Pons (tissue), 1 donor: ENCODE measurements at regions not wholly inside any gene's neighbourhood (a gene's known extent, or its start where the extent isn't known, plus 50 kb on each side); places are given as distances from the start of the nearest gene placed in this dataset.

Source experiments
- DNase-seq: peaks from one replicate; pipeline ENCODE4 v3.0.0-alpha.2; 2016; ENCODE audit warnings: low spot score

GRCh38 chr3:115525731-115526130 is 97.6 kb upstream of the GAP43 start:
- no peak for DNase-seq

- DNase-seq = no peak
These were observed 90.1 kb upstream of the GAP43 start for GRCh38 chr3:115533218-115533617.

GRCh38 chr3:115536171-115536570 is 87.1 kb upstream of the GAP43 start:
- DNase-seq = no peak

- DNase-seq = no peak
These were observed 85.6 kb upstream of the GAP43 start for GRCh38 chr3:115537669-115538068.

- no peak for DNase-seq
These were observed 76.1 kb upstream of the GAP43 start for GRCh38 chr3:115547207-115547606.

- DNase-seq = no peak
These were observed 74.7 kb upstream of the GAP43 start for GRCh38 chr3:115548611-115549010.

GRCh38 chr3:115549071-115549470 is 74.2 kb upstream of the GAP43 start:
- DNase-seq = no peak

GRCh38 chr3:115550285-115550761 is 73.0 kb upstream of the GAP43 start:
- peak; percentile 2 for DNase-seq

- no peak for DNase-seq
These were observed 72.3 kb upstream of the GAP43 start for GRCh38 chr3:115551016-115551415.

GRCh38 chr3:115552007-115552406 is 71.3 kb upstream of the GAP43 start:
- DNase-seq = no peak

GRCh38 chr3:115553796-115554486 is 69.4 kb upstream of the GAP43 start:
- no peak for DNase-seq

- DNase-seq = no peak
These were observed 68.9 kb upstream of the GAP43 start for GRCh38 chr3:115554487-115554807.

GRCh38 chr3:115562636-115563267 is 60.6 kb upstream of the GAP43 start:
- no peak for DNase-seq

- no peak for DNase-seq
These were observed 59.3 kb upstream of the GAP43 start for GRCh38 chr3:115563984-115564383.

- no peak for DNase-seq
These were observed 51.9 kb upstream of the GAP43 start for GRCh38 chr3:115571413-115571812.
